ENCODE measurements at regions not wholly inside any gene's neighbourhood (a gene's known extent, or its start where the extent isn't known, plus 50 kb on each side); places are given as distances from the start of the nearest gene placed in this dataset.

DNA sequence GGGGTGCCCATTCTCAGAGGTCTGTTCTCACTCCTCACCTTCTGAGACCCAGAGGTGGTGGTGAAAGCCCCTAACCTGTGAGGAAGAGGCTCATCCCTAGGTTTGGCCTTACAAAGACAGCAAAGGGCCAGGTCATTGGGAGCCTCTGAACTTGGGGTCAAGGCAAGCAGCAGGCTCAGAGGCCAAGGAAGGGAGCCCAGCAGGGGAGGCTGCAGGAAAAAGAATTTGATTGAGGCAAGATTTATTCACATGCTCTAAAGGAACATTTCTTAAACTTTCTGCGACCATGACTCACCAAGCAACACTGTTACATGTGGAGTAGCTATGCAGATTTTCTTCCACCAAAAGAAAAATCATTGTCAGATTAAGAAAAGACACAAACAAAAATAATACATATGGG is 132.5 kb upstream of the SYT6 start:
- H3K36me3 Mint-ChIP-seq (ENCODE audit: insufficient read depth in 1 of 3, low read depth in 3 of 3), result no peaks in the 10 kb centered on the region
- Histone ChIP-seq H3K14ac (ENCODE audit: insufficient read depth, low read length) (no peak overlapping the region), H2AK5ac (ENCODE audit: insufficient read length, low read length) (no peak overlapping the region), H2BK12ac (ENCODE audit: insufficient read length, low read depth, low read length) (no peak overlapping the region), H3K79me2 (ENCODE audit: insufficient read depth, low read length) (no peaks in the 10 kb centered on the region), H3K23me2 (ENCODE audit: insufficient read length, low read depth, low read length, poor library complexity, severe bottlenecking) (no peaks in the 10 kb centered on the region), H3K4ac (ENCODE audit: low read depth, low read length) (no peak overlapping the region), H3K27ac (ENCODE audit: insufficient read length, low read depth, low read length) (no peak overlapping the region), H2AFZ (ENCODE audit: low read length) (no peak overlapping the region), H3K9me3 (ENCODE audit: control insufficient read depth, low read depth, low read length) (no peaks in the 10 kb centered on the region), H3K23ac (ENCODE audit: insufficient read length, low read depth, low read length) (no peak overlapping the region), H2BK20ac (ENCODE audit: low read depth, low read length, poor library complexity, severe bottlenecking) (no peak overlapping the region), H2BK120ac (ENCODE audit: low read depth, low read length, poor library complexity, severe bottlenecking) (no peak overlapping the region), H4K20me1 (ENCODE audit: control insufficient read depth, insufficient read depth, insufficient read length) (no peaks in the 10 kb centered on the region), H4K5ac (ENCODE audit: insufficient read length, low read depth, low read length) (no peak overlapping the region), H2BK15ac (ENCODE audit: low read depth, low read length) (no peak overlapping the region), H2BK5ac (ENCODE audit: insufficient read length, low read length) (no peak overlapping the region), H3K4me2 (ENCODE audit: insufficient read depth, insufficient read length, low read length) (no peak overlapping the region), H3T11ph (ENCODE audit: low read length) (no peak overlapping the region), H3K56ac (ENCODE audit: insufficient read length, low read depth, low read length) (no peak overlapping the region), H3K18ac (ENCODE audit: insufficient read length, low read depth, low read length) (no peak overlapping the region), H4K91ac (ENCODE audit: insufficient read length, low read depth, low read length) (no peak overlapping the region), H4K8ac (replicated peaks; ENCODE audit: insufficient read length, low read depth, low read length) (no peak overlapping the region), H3K79me1 (ENCODE audit: insufficient read depth, low read depth, low read length, poor library complexity, severe bottlenecking) (no peaks in the 10 kb centered on the region), H3K27me3 (ENCODE audit: insufficient read depth, low read length) (no peaks in the 10 kb centered on the region), H3K9ac (ENCODE audit: extremely low read depth, insufficient read length, low read length) (no peak overlapping the region), H3K4me1 (ENCODE audit: insufficient read depth, low read length) (peaks cover 4% of the 10 kb centered on the region; the same call in 1 of the 2 replicates)
- peaks cover 13 to 21% of the 10 kb centered on the region in 2 experiments for H3K4me1 Mint-ChIP-seq
- WGBS (ENCODE audit: extremely low coverage, insufficient read length, low lambda C conversion rate), result no CpG with 5 or more reads among the region's 1 CpG
- H3K27me3 Mint-ChIP-seq (ENCODE audit: low read depth), result no peaks in the 10 kb centered on the region; the same call in 1 of the 2 replicates
- no peak for DNase-seq
- no peak overlapping the region; a peak in 1 of 7 replicates for H3K27ac Mint-ChIP-seq
- H3K4me3 Mint-ChIP-seq, result no peak overlapping the region
- TF ChIP-seq, protein P1, sequence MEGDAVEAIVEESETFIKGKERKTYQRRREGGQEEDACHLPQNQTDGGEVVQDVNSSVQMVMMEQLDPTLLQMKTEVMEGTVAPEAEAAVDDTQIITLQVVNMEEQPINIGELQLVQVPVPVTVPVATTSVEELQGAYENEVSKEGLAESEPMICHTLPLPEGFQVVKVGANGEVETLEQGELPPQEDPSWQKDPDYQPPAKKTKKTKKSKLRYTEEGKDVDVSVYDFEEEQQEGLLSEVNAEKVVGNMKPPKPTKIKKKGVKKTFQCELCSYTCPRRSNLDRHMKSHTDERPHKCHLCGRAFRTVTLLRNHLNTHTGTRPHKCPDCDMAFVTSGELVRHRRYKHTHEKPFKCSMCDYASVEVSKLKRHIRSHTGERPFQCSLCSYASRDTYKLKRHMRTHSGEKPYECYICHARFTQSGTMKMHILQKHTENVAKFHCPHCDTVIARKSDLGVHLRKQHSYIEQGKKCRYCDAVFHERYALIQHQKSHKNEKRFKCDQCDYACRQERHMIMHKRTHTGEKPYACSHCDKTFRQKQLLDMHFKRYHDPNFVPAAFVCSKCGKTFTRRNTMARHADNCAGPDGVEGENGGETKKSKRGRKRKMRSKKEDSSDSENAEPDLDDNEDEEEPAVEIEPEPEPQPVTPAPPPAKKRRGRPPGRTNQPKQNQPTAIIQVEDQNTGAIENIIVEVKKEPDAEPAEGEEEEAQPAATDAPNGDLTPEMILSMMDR (conservative IDR thresholded peaks at IDR 0.05), result no peak
- H3K9me3 Mint-ChIP-seq, result no peaks in the 10 kb centered on the region
